K562 (cell line): ENCODE measurements at regions not wholly inside any gene's neighbourhood (a gene's known extent, or its start where the extent isn't known, plus 50 kb on each side); places are given as distances from the start of the nearest gene placed in this dataset.

Source experiments
- ATAC-seq: fragments of 200-7000 bp; cut with Tn5 transposase; 3 replicates; pipeline ENCODE4 v1.9.1; 2020; ENCODE audit warnings: moderate library complexity
- BruUV-seq: library from RNA; stranded (reverse); fragments of 400-500 nt; replicated peaks from 2 replicates; lab custom pipeline; 2021; lab: Mats Ljungman, UMichigan
- CTCF ChIA-PET: fragments of 300-600 bp; formaldehyde crosslinking; extraction: SDS; loops from one replicate; lab custom pipeline; 2021; ENCODE audit warnings: low intra/inter-chr PET ratio; lab: Yijun Ruan, JAX
- POLR2A ChIA-PET: fragments of 300-600, 350-650 bp; sonication (Branson Sonifier 250); formaldehyde crosslinking; extraction: SDS; loops from one replicate; lab custom pipeline; 2021; ENCODE audit warnings: antibody characterized with exemption, inconsistent platforms; lab: Yijun Ruan, JAX
- DNase-seq, 4 experiments: peaks; one replicate each; pipeline versions ENCODE4 v3.0.0 to v3.0.0-alpha.2; 2011 to 2018; ENCODE audit warnings: low spot score in 3 of 4, mixed read lengths in 3 of 4; ENCODE audit errors: extremely low read depth in 1 of 4
- FAIRE-seq: peaks from 2 replicates; lab custom pipeline; 2011; peaks lifted over from hg19 to GRCh38; lab: Jason Lieb, UNC
- H2AFZ ChIP-seq: 2 replicates; pipeline ENCODE4 v1.6.0; 2011; ENCODE audit warnings: low read depth, low read length, control low read depth, inconsistent platforms
- H3K27ac ChIP-seq: fragments of 200-600 bp; 3 replicates; pipeline ENCODE4 v1.8.0; 2011; ENCODE audit warnings: low read depth, mild to moderate bottlenecking, control low read depth, inconsistent platforms, low read length, moderate library complexity, mixed read lengths; ENCODE audit errors: extremely low read depth
- H3K27me3 ChIP-seq, 2 experiments: fragments of 300-600 bp in 1 of 2; 2 replicates in 1 of 2; 3 replicates in 1 of 2; pipeline versions ENCODE4 v1.6.0 to v1.8.0; 2011; ENCODE audit warnings: inconsistent platforms in 2 of 2, low read length in 2 of 2, mild to moderate bottlenecking in 1 of 2, mixed read lengths in 1 of 2, moderate library complexity in 1 of 2; ENCODE audit not compliant: control insufficient read depth in 2 of 2, insufficient read depth in 2 of 2
- H3K36me3 ChIP-seq: fragments of 300-600 bp; 3 replicates; pipeline ENCODE4 v1.8.0; 2011; ENCODE audit warnings: mild to moderate bottlenecking, low read length, inconsistent platforms; ENCODE audit not compliant: control insufficient read depth, insufficient read depth
- H3K4me1 ChIP-seq, 2 experiments: fragments of 200-600 bp in 1 of 2; replicated peaks in 1 of 2; 2 replicates in 1 of 2; 3 replicates in 1 of 2; pipeline versions ENCODE4 v1.5.1 to v1.8.0; 2011; ENCODE audit warnings: inconsistent platforms in 2 of 2, low read length in 2 of 2, mild to moderate bottlenecking in 1 of 2, mixed read lengths in 1 of 2, moderate library complexity in 1 of 2; ENCODE audit not compliant: control insufficient read depth in 2 of 2, insufficient read depth in 2 of 2
- H3K4me2 ChIP-seq: 2 replicates; pipeline ENCODE4 v1.6.1; 2011; ENCODE audit warnings: low read length, control low read depth, inconsistent platforms, mixed read lengths; ENCODE audit not compliant: insufficient read depth
- H3K4me3 ChIP-seq: fragments of 200-600 bp; sonication (generic), shearing (Covaris generic); 2 replicates; pipeline ENCODE4 v1.5.1; 2016; ENCODE audit warnings: control low read depth, inconsistent platforms
- H3K79me2 ChIP-seq: fragments of 200-600 bp; 3 replicates; pipeline ENCODE4 v1.8.0; 2011; ENCODE audit warnings: low read length, inconsistent platforms; ENCODE audit not compliant: control insufficient read depth, insufficient read depth
- H3K9ac ChIP-seq, 2 experiments: 2 replicates each; pipeline versions ENCODE4 v1.6.0 to v1.6.1; 2011; ENCODE audit warnings: low read depth in 2 of 2, low read length in 2 of 2, control low read depth in 1 of 2, inconsistent platforms in 1 of 2, mild to moderate bottlenecking in 1 of 2, mixed read lengths in 1 of 2; ENCODE audit not compliant: insufficient read depth in 1 of 2
- H3K9me1 ChIP-seq: one replicate; pipeline ENCODE4 v1.6.0; 2011; ENCODE audit warnings: inconsistent platforms, mild to moderate bottlenecking, low read length, moderate library complexity; ENCODE audit not compliant: control insufficient read depth, insufficient read depth
- H3K9me3 ChIP-seq: replicated peaks from 2 replicates; pipeline ENCODE4 v1.5.1; 2011; ENCODE audit warnings: low read depth, low read length, inconsistent platforms; ENCODE audit not compliant: control insufficient read depth, insufficient read depth
- H4K20me1 ChIP-seq: replicated peaks from 2 replicates; pipeline ENCODE4 v1.6.1; 2011; ENCODE audit warnings: low read length, inconsistent platforms, mixed read lengths; ENCODE audit not compliant: control insufficient read depth, insufficient read depth
- C11orf30 ChIP-seq: fragments of 450-650 bp; IDR thresholded peaks from 2 replicates; pipeline ENCODE4 v1.6.1; 2016; ENCODE audit warnings: low read depth, mild to moderate bottlenecking
- MAFF ChIP-seq: IDR thresholded peaks from 2 replicates; pipeline ENCODE4 v1.6.1; 2012; ENCODE audit warnings: low read length, improper control_type of control experiment
- MAFG ChIP-seq: fragments of 450-650 bp; conservative IDR thresholded peaks from 2 replicates; pipeline ENCODE4 v1.6.1; 2016; ENCODE audit warnings: missing genetic modification characterization, missing compliant biosample characterization
- MAFK ChIP-seq: IDR thresholded peaks from 2 replicates; pipeline ENCODE4 v1.6.1; 2011; ENCODE audit warnings: low read length, improper control_type of control experiment
- NFIC ChIP-seq: fragments of 450-650 bp; IDR thresholded peaks from 2 replicates; pipeline ENCODE4 v1.6.1; 2017; ENCODE audit warnings: mild to moderate bottlenecking, inconsistent platforms
- SMARCA4 ChIP-seq: fragments of 450-650 bp; IDR thresholded peaks from 2 replicates; pipeline ENCODE4 v1.6.1; 2016
- ZNF316 ChIP-seq: fragments of 450-650 bp; IDR thresholded peaks from 2 replicates; pipeline ENCODE4 v1.6.1; 2016
- WGBS: fragments of 100-300 bp; shearing (Covaris generic); methylation state at CpG from one replicate; pipeline ENCODE4 v1.1.6; 2016; ENCODE audit warnings: low coverage, mixed read lengths; ENCODE audit not compliant: insufficient coverage; ENCODE audit errors: missing lambda C conversion rate; 5-methylcytosine and 5-hydroxymethylcytosine counted together
- in situ Hi-C: fragments of 300-500 bp; cut with MboI; formaldehyde crosslinking; loops from 4 replicates; pipeline ENCODE4 v1.15.0; 2018; ENCODE audit warnings: inconsistent platforms, mixed read lengths
- intact Hi-C: fragments of 100-400 bp; cut with micrococcal nuclease; formaldehyde crosslinking; loops from 2 replicates; pipeline ENCODE4 v1.14.2; 2022
- TF ChIP-seq, protein P1 (sequence below): fragments of 450-650 bp; IDR thresholded peaks from 2 replicates; pipeline ENCODE4 v1.7.0; 2016; ENCODE audit warnings: borderline replicate concordance
- TF ChIP-seq, protein P2 (sequence below): sonication (generic); formaldehyde crosslinking; IDR thresholded peaks from 2 replicates; pipeline ENCODE4 v1.8.0; 2022; ENCODE audit warnings: mild to moderate bottlenecking, missing genetic modification reagents

DNA sequence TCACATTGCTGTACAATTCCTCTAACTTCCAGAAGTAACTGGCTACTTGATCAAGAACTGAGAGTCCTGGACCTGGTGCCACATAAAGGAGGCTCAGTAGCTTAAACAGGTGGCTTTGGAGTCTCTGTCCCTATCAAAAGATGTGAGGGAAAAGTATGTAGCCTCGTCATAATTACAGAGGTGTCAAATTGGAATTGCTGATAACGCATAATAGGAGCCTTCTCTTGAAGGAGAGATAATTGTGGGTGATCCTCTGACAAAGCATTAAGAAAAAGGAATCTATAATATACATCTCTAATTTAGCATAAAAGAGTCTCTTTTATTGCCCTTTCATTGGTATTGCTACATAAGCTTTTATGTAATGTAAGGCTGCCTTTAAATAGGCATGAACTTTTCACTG is 1246.4 kb upstream of the CDH9 start:
- TF ChIP-seq NFIC (no peak), C11orf30 (0 out of 2 replicates have a peak, but pooled peaks have one; percentile 23), MAFF (peak; percentile 41), MAFG (tag) (0 out of 2 replicates have a peak, but pooled peaks have one; percentile 21), MAFK (0 out of 2 replicates have a peak, but pooled peaks have one; percentile 29), SMARCA4 (no peak), ZNF316 (peak; percentile 33; the same call in 1 of the 2 replicates)
- TF ChIP-seq, protein P1, sequence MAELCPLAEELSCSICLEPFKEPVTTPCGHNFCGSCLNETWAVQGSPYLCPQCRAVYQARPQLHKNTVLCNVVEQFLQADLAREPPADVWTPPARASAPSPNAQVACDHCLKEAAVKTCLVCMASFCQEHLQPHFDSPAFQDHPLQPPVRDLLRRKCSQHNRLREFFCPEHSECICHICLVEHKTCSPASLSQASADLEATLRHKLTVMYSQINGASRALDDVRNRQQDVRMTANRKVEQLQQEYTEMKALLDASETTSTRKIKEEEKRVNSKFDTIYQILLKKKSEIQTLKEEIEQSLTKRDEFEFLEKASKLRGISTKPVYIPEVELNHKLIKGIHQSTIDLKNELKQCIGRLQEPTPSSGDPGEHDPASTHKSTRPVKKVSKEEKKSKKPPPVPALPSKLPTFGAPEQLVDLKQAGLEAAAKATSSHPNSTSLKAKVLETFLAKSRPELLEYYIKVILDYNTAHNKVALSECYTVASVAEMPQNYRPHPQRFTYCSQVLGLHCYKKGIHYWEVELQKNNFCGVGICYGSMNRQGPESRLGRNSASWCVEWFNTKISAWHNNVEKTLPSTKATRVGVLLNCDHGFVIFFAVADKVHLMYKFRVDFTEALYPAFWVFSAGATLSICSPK, result no peak
- TF ChIP-seq, protein P2, sequence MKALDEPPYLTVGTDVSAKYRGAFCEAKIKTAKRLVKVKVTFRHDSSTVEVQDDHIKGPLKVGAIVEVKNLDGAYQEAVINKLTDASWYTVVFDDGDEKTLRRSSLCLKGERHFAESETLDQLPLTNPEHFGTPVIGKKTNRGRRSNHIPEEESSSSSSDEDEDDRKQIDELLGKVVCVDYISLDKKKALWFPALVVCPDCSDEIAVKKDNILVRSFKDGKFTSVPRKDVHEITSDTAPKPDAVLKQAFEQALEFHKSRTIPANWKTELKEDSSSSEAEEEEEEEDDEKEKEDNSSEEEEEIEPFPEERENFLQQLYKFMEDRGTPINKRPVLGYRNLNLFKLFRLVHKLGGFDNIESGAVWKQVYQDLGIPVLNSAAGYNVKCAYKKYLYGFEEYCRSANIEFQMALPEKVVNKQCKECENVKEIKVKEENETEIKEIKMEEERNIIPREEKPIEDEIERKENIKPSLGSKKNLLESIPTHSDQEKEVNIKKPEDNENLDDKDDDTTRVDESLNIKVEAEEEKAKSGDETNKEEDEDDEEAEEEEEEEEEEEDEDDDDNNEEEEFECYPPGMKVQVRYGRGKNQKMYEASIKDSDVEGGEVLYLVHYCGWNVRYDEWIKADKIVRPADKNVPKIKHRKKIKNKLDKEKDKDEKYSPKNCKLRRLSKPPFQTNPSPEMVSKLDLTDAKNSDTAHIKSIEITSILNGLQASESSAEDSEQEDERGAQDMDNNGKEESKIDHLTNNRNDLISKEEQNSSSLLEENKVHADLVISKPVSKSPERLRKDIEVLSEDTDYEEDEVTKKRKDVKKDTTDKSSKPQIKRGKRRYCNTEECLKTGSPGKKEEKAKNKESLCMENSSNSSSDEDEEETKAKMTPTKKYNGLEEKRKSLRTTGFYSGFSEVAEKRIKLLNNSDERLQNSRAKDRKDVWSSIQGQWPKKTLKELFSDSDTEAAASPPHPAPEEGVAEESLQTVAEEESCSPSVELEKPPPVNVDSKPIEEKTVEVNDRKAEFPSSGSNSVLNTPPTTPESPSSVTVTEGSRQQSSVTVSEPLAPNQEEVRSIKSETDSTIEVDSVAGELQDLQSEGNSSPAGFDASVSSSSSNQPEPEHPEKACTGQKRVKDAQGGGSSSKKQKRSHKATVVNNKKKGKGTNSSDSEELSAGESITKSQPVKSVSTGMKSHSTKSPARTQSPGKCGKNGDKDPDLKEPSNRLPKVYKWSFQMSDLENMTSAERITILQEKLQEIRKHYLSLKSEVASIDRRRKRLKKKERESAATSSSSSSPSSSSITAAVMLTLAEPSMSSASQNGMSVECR (CRISPR knock-in tag), result no peak
- no peaks in the 10 kb centered on the region for H3K4me1 ChIP-seq
- H3K27me3 ChIP-seq, result no peaks in the 10 kb centered on the region
- no peak for DNase-seq
- no peak overlapping the region for H3K4me3 ChIP-seq
- in situ Hi-C loops (no loop called here), intact Hi-C loops (no loop called here)
- no peak overlapping the region for H3K4me2 ChIP-seq
- H3K9me3 ChIP-seq, result no peaks in the 10 kb centered on the region
- ATAC-seq, result no peak
- H3K36me3 ChIP-seq, result no peaks in the 10 kb centered on the region
- no peak overlapping the region for H2AFZ ChIP-seq
- no peaks in the 10 kb centered on the region for H3K79me2 ChIP-seq
- no peak overlapping the region for H3K9ac ChIP-seq
- no peak overlapping the region for H3K27ac ChIP-seq
- no peaks in the 10 kb centered on the region for H4K20me1 ChIP-seq
- 0% methylated on average over 2 of the region's 2 CpGs for WGBS
- POLR2A ChIA-PET, result no interaction called here
- no peak for FAIRE-seq
- BruUV-seq, result no TSS peak
- CTCF ChIA-PET, result no interaction called here
- H3K9me1 ChIP-seq, result no peaks in the 10 kb centered on the region
